ENCODE measurements at regions not wholly inside any gene's neighbourhood (a gene's known extent, or its start where the extent isn't known, plus 50 kb on each side); places are given as distances from the start of the nearest gene placed in this dataset.
A peak's percentile ranks its signal among the peaks of the same experiment; 100 is the strongest.

DNA sequence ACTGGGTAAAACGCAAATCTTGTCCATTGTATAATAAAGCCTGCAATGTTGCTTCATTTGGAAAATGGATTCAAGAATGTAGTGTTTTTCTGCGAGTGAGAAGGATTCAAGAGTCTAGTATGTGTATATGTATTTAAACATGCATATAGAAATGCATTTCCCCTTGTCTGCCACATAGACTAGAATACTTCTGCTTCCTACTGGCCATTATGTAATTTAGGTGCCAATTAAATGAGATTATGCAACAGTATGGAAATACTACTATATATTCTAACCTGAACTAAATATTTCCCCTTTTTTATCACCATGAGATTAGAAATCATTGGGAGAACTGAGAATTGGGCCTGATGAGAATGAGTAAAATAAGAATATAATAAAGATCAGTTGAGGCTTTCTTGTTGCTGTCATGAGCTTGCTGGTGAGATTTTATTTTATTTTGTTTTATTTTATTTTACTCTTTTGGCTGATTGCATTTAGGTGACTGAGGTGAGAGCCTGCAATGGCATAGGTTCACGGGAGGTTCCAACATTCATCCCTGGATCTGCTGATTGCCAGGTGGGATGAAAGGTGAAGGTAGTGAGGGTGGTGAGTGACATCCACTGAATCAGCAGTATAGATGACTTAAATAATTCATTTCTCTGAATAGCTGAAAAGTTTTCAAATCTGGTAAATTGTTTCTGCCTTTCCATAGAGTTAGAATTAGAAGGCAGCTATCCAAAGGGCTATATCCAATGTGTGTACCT is 95.6 kb upstream of the SLC4A4 start:
- DNase-seq = no peak

- DNase-seq = no peak
Observed at GRCh38 chr4:71247706-71248105, 91.1 kb upstream of the SLC4A4 start.

DNA sequence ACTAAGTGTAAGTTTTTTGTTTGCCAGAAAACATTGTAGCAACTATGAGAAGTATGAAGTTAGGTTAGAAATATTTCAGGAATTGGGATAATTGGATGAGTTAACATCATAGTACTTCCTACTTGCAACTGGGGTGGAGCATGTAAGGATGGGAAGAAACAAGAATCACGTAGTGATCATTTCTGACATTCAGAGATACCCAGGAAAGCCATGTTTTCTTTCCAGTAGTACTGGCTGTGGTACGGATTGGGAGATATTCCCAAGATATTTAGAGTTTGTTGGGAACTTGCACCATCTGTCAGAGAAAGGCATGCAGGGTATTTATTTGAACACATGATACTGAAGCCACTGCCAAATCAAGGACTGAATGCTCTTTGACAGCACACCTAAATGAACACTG is 87.6 kb upstream of the SLC4A4 start:
- DNase-seq = no peak

DNA sequence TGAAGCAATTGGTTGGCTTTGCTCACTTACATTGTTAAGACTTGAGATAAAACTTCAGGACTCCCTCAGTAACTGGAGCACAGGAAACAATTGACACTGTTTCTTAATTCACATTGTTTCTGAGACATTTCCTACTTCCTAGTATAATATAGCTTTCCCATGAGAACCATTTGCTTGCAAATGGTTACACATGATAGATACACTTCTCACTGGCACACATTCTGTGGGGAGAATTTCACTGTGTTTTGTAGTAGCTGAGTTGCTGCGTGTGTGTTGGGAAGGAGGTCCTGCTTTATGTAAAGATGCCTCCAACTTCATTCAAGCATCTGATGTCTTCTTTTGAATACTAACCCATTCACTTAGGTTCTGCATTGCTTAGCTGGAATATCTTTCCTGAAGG is 85.3 kb upstream of the SLC4A4 start:
- DNase-seq = no peak

DNA sequence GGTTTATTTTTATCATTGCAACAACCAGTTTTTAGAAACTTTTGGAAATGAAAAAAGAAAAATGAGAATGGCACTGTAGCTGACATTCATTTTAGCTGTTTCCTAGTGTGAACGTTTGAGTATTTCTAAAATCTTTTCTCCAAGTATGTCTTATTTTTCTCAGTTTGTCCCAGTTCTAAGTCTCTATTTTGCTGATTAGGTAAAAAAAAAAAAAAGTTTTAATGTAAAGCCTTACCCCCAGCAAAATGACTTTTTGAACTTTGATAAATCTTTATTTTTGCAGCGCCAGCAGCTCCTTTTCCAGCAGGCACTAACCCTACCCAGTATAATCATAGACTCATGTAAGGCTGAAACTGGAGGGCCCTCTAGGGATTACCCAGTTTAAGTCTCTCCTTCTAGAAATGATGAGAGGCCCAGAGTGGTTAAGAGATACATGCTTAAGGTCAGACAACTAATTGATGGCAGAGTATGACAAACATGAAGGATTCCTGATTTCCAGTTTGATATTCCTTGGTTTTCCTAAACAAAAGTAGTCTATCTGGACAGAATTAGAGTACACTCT is 84.3 kb upstream of the SLC4A4 start:
- no peak for DNase-seq

- DNase-seq = no peak
Observed at GRCh38 chr4:71255976-71256375, 82.8 kb upstream of the SLC4A4 start.

DNA sequence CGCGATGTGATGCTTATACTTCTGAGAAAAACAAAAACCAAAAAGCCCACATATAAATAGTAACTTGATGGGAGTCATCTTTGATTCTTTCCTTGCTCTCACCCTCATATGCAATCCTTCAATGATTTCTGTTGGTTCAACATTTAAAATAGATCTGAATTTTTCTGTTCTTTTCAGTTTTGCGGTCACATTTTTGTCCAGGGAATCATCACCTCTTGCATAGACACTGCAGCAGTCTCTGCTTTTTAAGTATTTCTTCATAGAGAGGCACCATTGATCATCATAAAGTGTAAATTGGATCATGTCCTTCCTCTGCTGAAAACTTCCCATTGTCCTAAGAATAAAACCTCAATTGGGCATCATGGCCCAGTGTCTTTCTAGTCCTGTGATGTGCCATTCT is 81.1 kb upstream of the SLC4A4 start:
- DNase-seq = no peak

- DNase-seq = no peak
Observed at GRCh38 chr4:71258323-71258722, 80.5 kb upstream of the SLC4A4 start.

DNA sequence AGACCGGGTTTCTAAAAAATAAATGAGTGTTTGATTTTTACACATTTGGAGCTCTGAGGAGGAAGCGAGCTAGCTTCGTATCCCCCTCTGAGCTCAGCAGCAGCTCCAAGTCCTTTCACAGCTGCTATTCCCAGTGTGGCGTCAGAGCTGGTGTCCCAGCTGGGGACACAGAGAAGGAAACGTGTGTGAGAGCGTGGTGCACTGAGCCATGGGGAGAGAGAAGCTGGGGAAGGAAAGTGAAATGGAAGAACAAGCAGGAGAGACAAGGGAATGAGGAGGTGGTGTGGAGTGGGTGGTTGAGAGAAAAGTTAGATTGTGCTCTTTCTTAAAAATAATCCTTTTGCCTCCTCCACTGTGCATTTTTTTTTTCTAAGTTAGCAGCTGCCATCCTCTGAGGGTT is 79.5 kb upstream of the SLC4A4 start:
- no peak for DNase-seq

DNA sequence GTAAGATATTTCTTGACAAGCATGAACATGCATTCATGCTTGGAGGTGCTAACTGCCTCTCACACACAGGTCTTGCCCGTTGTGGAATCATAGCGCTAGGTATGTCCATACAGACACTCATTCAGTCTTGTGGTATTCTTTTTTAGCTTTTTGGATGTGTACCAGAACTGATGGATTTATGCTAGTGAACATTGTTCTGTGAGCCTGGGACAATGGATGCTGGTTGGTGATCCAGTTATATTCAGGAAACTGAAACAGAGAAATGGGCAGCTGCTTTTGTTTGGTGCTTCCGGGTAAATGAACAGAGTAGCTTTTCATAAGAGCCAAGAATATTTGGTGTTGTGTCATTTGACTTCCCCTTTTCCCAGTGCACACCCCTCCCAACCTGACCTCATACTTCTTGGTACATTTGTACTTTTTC is 78.9 kb upstream of the SLC4A4 start:
- no peak for DNase-seq

GRCh38 chr4:71260544-71260943 is 78.3 kb upstream of the SLC4A4 start:
- DNase-seq = no peak

- no peak for DNase-seq
Observed at GRCh38 chr4:71261001-71261400, 77.8 kb upstream of the SLC4A4 start.

DNA sequence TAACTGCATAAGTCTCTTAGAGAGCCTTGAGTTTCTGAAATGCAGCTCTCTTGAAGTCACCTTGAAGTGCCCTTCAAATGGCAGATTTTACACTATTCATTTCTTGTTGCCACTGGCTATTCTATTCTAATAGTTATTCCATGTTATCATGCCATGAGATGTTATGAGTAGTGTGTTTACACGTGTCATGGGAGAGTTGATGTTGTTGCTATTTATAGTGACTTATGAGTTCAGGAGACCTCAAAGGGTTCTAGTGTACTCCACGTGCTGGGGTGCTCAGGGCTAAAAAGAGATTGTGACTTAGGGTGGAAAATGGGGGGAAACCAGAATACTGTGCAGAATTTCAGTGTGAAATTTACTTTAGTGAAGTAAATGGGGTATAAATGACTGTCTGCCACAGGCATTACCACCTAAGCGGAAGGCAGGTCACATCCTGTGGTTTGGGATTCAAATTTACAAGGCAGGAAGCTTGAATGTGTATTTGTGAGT is 77.1 kb upstream of the SLC4A4 start:
- DNase-seq = no peak

DNA sequence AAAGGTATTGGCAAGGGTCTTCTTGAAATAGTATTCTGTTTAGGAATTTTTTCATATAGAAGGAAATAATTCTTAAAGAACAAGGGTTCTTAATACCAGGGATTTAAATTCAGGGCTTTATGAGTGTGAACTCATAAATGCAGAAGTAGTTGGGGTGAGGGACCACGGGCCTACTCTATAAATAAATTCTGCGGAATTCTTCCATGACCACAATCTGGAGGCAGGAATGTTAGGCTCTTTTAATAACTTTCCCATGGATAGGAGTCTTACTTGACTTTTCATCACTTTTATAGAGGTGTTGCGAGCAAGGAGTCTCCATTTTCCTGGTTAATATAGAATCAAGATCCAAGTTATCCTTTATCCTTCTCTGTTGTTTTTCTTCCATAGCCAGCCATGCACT is 76.7 kb upstream of the SLC4A4 start:
- DNase-seq = no peak

GRCh38 chr4:71266090-71266794 is 72.6 kb upstream of the SLC4A4 start:
- DNase-seq = no peak

- DNase-seq = no peak
Observed at GRCh38 chr4:71267244-71267643, 71.6 kb upstream of the SLC4A4 start.

DNA sequence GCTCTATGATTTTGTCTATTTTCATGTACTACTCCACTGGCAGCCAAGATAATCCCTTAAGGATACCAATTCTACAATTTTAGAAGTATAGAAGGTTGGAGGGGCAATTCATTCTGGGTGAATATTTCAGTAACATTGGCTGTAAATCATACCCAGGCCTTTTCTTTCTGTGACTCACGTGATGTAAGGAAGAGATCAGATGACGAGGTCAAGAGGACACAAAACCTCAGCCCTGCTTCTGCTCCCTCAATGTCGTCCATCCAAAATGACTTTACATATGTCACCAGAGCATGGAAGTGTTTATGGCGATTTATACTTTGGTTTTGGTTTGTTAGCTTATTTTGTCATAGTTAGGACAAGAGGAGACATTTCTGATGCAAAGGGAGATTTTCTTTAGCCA is 70.7 kb upstream of the SLC4A4 start:
- no peak for DNase-seq

DNA sequence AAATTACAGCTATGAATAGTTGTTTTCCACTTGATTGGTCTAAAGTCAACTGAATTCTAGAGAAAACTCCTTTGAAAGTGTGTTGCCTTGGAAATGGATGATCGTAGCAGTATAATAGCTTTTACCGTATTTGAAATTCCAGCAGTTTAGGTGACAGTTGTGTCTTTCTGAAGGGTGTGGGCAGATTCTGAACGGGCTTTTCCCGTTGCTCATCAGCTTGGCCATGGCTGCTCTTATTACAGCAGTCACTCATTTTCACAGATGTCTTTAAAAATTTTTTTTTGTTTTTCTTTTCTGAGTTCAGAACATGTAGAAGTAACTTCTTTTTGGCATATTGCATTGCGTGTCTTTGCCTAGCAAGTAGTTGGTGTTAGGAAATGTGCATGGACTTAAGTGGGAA is 69.6 kb upstream of the SLC4A4 start:
- DNase-seq = no peak

- DNase-seq = peak; percentile 10
Observed at GRCh38 chr4:71270901-71271300, 67.9 kb upstream of the SLC4A4 start.

DNA sequence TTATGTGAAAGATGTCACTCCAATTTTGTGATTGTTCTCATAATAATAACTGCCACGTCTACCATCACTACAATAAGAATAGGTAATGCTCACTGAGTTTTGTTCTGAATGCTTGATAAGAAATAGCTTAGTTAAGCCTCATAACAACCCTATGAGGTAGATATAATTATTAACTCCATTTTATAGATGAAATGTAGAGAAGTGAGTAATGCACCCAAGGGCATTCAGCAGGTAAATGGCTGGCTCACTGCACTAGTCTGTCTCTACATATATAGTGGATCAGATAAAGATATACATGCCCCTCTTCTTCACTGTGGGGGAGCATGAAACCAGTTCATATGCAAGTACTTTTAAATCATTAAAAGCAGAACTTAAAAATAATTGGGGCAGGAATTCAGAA is 65.8 kb upstream of the SLC4A4 start:
- DNase-seq = no peak

- DNase-seq = no peak
Observed at GRCh38 chr4:71275004-71275403, 63.8 kb upstream of the SLC4A4 start.

DNA sequence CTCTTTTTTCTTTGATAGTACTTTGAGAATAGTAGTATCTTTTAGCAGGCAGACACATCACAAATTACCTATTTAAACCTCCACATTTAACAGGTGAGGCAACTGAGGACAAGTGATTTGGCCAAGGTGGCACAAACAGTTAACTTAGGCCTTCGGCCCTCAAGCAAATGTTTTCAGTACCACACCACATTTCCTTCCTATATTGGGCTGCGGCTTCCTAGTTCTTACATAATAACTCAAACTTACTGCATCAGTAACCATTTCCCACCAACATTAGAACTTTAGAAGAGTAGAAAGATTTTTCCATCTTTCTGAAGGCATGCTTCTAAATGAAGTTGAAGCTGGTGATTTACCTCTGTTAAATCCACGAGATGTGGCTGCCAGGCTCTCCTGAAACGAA is 63.2 kb upstream of the SLC4A4 start:
- DNase-seq = no peak

GRCh38 chr4:71277353-71277752 is 61.5 kb upstream of the SLC4A4 start:
- no peak for DNase-seq

GRCh38 chr4:71283642-71284257 is 55.1 kb upstream of the SLC4A4 start:
- no peak for DNase-seq

All from activated gamma-delta T cell treated with Interleukin-2 at 50 U/mL for 16 hours (primary cell).